WTC11 (cell line): ENCODE measurements at regions not wholly inside any gene's neighbourhood (a gene's known extent, or its start where the extent isn't known, plus 50 kb on each side); places are given as distances from the start of the nearest gene placed in this dataset.

ENCODE experiments used
- ATF3 ChIP-seq: sonication (generic); formaldehyde crosslinking; conservative IDR thresholded peaks from 2 replicates; pipeline ENCODE4 v1.8.1; 2022; ENCODE audit warnings: mild to moderate bottlenecking, missing genetic modification reagents
- CTCF ChIP-seq: fragments of 200-600 bp; IDR thresholded peaks from 2 replicates; pipeline ENCODE4 v1.8.0; 2022; ENCODE audit warnings: antibody characterized with exemption
- MAX ChIP-seq: sonication (generic); formaldehyde crosslinking; IDR thresholded peaks from 2 replicates; pipeline ENCODE4 v1.8.0; 2022; ENCODE audit warnings: mild to moderate bottlenecking, missing genetic modification reagents
- NR2C2 ChIP-seq: sonication (generic); formaldehyde crosslinking; IDR thresholded peaks from 2 replicates; pipeline ENCODE4 v1.8.0; 2022; ENCODE audit warnings: mild to moderate bottlenecking, missing genetic modification reagents
- PREB ChIP-seq: sonication (generic); formaldehyde crosslinking; IDR thresholded peaks from 2 replicates; pipeline ENCODE4 v1.8.1; 2022; ENCODE audit warnings: mild to moderate bottlenecking, missing genetic modification reagents, moderate library complexity, borderline replicate concordance
- RELA ChIP-seq: sonication (generic); formaldehyde crosslinking; IDR thresholded peaks from 2 replicates; pipeline ENCODE4 v1.8.1; 2022; ENCODE audit warnings: missing genetic modification reagents, mild to moderate bottlenecking, borderline replicate concordance
- STAT6 ChIP-seq: sonication (generic); formaldehyde crosslinking; conservative IDR thresholded peaks from 2 replicates; pipeline ENCODE4 v1.8.1; 2023; ENCODE audit warnings: mild to moderate bottlenecking, low read depth, missing genetic modification reagents, moderate library complexity
- TCF7 ChIP-seq: sonication (generic); formaldehyde crosslinking; IDR thresholded peaks from 2 replicates; pipeline ENCODE4 v1.8.0; 2022; ENCODE audit warnings: mild to moderate bottlenecking, low read depth, missing genetic modification reagents, moderate library complexity
- TEAD4 ChIP-seq: sonication (generic); formaldehyde crosslinking; IDR thresholded peaks from 2 replicates; pipeline ENCODE4 v1.8.0; 2022; ENCODE audit warnings: mild to moderate bottlenecking, missing genetic modification reagents
- ZBTB21 ChIP-seq: sonication (generic); formaldehyde crosslinking; IDR thresholded peaks from 2 replicates; pipeline ENCODE4 v1.8.1; 2023; ENCODE audit warnings: mild to moderate bottlenecking, missing genetic modification reagents, borderline replicate concordance
- ZNF138 ChIP-seq: sonication (generic); formaldehyde crosslinking; conservative IDR thresholded peaks from 2 replicates; pipeline ENCODE4 v1.8.1; 2022; ENCODE audit warnings: mild to moderate bottlenecking, moderate library complexity, missing genetic modification reagents
- TF ChIP-seq, protein P1 (sequence below): sonication (generic); formaldehyde crosslinking; IDR thresholded peaks from 2 replicates; pipeline ENCODE4 v1.8.0; 2022; ENCODE audit warnings: mild to moderate bottlenecking, missing genetic modification reagents

- TF ChIP-seq TEAD4: no peak
- TF ChIP-seq CTCF: no peak
- TF ChIP-seq ATF3 (CRISPR knock-in tag): no peak
- TF ChIP-seq, protein P1, sequence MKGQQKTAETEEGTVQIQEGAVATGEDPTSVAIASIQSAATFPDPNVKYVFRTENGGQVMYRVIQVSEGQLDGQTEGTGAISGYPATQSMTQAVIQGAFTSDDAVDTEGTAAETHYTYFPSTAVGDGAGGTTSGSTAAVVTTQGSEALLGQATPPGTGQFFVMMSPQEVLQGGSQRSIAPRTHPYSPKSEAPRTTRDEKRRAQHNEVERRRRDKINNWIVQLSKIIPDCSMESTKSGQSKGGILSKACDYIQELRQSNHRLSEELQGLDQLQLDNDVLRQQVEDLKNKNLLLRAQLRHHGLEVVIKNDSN (CRISPR knock-in tag): no peak
- no peak for TF ChIP-seq NR2C2
- TF ChIP-seq MAX (CRISPR knock-in tag): no peak
- TF ChIP-seq RELA (CRISPR knock-in tag): no peak
- TF ChIP-seq ZNF138 (CRISPR knock-in tag): no peak
- TF ChIP-seq STAT6 (CRISPR knock-in tag): no peak
- no peak for TF ChIP-seq PREB
- TF ChIP-seq TCF7 (CRISPR knock-in tag): no peak
- TF ChIP-seq ZBTB21 (CRISPR knock-in tag): no peak
Measured at GRCh38 chr22:20648306-20648903, 125.5 kb upstream of the SERPIND1 start.
